Activated CD4-positive, alpha-beta T cell treated with anti-CD3 and anti-CD28 coated beads, Interleukin-2, Interleukin-6, amounts not matched to agents 100 ng/mL and 50 ng/mL, durations not matched to agents 16 hours and 8 hours (primary cell): ENCODE measurements at regions not wholly inside any gene's neighbourhood (a gene's known extent, or its start where the extent isn't known, plus 50 kb on each side); places are given as distances from the start of the nearest gene placed in this dataset.

Experiments
- DNase-seq: peaks from one replicate; pipeline ENCODE4 v3.0.0-alpha.2; 2020

DNA sequence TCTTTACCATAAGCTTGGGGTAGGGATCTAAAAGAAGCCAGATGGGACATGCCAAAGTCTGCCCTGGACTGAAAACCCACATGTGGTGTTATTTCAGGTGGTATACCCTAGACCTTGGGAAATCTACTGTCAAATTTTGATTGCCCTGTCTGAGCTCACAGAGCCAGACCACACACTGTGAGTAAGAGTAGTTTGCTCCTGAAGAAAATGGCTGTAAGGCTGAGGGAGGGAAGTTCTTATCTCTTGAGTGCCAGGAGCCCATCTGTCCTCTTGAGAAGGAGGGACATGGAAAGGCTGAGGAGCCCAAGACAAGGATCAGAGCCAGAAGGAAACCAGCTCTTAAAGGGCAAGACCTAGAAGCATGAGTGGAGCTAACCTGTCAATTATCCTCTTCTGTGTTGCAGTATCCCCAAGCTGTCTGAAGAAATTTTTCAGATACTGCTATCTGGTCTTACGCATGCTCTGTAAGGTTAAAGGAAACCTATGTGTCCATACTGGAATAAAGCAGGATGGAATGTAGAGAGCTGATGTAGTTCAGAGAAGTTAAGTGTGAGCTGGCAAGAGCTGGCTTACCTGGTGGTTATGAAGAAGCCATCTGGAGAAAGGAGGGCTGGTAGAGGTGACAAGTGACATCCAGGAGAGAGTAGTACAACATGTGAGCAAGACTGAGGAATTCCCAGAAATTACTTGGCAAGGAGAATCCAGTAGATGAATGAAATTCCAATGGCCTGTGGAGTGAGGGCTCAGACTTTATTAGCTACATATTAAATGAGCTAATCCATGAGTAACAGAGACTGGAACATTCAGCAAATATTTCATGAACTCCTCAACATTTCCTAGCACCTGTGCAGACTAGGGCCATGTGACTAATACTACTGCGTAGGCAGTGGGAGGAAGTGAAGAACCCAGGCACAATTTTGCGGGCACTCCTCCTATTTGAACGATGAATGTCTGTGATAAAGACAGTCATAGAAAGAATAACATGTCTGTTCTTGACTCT, 389.1 kb upstream of the KIF2A start:
- no peak for DNase-seq

DNA sequence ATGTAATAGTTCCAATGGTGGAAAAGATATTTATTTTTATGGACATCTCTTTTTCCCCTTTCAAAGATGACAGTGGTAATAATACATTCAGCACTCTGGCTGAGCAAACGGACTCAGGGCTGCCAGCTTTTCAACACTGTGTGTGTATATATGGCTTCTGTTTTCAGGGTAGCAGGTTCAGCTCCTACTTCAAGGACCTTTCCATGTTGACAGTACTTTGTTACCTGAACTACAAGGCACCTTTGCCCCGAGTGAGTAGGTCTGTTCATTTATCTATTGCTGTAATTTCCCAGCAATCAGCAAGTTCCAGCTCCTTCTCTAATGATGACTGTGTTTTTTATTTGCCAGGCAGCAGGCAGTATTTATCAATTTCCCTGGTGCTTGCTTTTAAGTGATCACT, 387.4 kb upstream of the KIF2A start:
- no peak for DNase-seq

DNA sequence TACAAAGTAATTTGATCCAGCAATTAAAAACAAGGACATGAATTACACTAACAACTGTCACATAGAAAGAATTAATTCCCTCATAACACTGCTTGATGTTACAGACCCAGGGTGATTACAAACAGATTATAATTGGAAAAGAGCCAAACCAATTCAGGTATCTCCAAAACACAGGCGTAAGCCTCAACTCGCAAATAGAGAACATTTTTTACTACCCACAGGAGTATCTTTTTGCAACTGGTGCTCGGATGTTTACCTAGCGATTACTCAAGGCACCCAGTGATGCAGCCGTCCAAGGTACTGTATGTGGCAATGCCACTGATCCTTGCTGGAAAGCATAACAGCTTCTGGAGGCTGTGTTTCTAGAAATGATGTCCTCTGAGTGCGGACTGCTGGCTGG, 386.1 kb upstream of the KIF2A start:
- DNase-seq = no peak

DNA sequence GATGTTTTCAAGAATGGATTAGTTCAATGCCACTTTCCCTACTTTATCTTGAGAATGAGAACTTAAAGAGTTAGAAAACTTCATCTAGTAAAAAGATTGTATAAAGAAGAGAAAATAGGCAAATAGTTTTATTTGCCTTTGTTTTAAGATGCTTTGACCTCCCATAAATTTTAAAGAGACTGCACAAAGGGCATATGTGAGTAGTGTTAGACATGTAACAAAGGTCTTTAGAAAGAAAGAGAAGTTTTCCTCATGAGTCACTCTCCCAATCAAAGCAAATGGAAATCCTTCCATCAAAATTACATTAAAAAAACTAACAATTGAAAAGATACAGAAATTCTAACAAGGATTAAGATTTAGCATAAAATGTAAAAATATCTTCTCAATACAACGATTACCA, 381.8 kb upstream of the KIF2A start:
- DNase-seq = no peak

DNA sequence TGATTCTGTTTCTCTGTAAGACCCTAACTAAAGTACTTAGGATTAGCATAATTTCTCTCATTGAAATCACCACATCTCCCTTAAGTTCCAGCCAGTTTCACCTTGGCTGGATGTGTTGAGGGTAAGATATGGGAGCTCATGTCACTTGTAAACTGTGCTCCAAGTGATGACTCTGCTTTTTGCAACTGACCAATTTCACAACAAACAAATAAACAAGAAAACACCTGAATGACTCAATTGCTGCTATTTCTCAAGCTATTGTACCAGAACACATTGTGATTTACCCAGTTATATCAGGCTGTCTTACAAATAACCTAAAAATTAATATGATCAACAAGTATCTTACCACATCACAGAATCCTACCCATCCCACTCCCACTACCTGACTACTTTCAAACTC, 379.1 kb upstream of the KIF2A start:
- DNase-seq = no peak

DNA sequence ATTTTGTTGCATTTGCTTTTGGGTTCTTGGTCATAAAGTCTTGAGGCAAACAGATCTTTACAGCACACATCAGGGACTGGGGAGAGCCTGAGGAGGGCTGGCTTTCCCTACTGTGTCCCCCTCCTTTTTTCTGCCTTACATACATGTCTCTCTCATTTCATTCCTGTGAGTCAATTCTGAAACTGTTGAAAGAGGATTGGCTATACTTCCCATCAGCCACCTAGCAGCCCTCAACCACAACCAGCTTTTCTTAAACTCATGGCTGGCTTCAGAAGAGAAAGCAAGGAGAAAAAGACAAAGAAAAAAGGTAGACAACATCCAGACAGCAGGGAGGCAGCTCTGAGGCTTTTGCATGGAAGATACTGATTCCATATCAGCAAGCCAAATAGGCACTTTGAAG, 374.8 kb upstream of the KIF2A start:
- peak; percentile 3 for DNase-seq

DNA sequence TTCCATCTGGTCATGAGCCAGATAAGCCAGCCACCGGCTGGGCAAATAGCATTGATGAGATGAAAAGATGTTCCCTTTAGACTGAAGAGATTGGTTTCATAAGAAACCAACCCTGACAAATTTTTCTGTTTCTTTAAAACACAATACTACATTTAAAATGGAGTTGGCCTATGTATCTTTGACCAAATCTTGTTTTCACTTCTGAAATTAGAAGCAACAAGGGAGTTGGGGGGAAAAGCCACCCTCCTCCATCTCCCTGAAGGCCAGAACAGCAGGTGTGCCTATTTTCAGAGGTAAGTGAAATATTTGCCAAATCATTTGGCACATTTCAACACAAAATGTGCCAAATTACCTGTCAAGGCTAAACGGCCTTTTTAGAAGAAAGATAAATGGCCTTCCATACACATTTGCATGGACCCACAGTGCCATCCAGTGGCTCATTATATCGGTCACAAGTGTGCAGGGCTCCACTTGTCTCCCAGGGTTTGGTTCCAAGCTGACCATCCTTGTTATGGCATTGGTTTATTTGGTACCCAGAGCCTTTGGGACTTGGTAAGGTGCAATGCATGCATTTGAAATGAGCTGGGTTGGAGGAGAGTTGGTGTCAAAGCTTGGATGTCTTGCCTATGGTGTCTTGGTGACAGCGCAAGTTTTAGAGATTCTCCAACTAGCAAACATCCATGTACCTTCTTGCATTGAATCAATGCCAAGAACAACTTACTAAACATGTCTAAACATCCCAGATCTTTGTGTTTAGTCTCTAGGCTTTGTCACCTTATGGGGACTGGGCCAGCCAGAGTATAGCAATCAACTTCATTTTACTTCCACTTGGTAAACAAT, 372.0 kb upstream of the KIF2A start:
- peak; percentile 37 for DNase-seq

DNA sequence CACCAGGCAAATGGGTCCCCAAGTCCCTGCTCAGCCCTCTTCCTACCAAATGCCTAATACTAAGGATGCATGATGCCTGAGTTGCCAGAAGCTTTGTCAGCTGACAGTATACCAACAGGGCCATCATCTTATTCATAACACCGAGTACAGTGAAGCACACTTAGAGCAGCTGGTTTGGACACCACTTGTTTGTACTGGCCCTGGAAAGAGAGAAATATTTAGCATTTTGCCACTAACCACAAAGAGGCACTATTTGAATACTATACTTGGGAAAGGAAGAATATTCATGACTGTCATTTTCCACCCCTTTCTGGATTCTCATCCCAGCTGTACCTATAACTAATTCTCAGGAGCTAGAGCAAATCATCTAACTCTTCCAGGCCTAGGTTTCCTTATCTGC, 364.4 kb upstream of the KIF2A start:
- no peak for DNase-seq

DNA sequence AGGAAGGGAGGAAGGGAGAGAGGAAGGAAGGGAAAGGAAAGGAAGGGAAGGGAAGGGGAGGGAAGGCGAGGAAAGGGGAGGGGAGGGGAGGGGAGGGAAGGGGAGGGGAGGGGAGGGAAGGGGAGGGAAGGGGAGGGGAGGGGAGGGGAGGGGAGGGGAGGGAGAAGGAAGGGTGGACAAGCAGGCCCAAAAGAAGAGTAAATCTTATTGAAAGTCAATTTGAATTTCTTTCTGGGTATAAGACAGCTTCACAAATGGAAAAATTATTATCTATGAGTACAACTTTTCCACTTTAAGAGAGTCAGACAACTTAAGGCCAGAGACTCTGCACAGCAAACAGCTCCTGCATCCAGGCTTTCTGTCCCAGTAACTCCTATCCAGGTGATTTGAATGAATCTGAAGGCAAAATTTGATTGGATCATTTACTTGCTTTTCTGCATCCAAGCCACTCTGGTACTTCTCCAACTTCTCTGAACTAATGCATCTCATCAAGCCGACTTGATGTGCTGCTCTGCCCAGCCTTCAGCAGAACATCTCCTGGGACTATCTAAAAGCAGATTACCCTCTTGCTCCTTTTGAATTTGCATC, 363.4 kb upstream of the KIF2A start:
- DNase-seq = no peak

DNA sequence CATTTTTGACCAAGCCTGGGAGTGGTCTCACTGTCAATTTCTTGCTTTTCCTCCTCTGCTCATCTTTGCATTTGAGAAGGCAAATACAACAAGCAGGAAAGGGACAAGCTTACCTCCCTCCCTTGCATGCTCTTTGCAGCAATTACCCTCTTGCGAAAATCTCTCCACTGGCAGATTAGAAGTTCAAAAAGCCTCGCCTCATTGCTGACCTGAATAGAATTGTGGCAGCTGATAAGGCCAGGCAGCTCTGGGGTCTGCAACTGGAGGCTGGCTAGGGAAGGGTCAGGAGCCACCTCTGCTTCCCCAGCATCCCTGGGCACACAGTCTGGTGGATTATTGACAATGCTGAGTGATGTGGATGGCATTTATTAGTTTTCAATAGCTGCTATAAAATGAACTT, 362.3 kb upstream of the KIF2A start:
- no peak for DNase-seq

DNA sequence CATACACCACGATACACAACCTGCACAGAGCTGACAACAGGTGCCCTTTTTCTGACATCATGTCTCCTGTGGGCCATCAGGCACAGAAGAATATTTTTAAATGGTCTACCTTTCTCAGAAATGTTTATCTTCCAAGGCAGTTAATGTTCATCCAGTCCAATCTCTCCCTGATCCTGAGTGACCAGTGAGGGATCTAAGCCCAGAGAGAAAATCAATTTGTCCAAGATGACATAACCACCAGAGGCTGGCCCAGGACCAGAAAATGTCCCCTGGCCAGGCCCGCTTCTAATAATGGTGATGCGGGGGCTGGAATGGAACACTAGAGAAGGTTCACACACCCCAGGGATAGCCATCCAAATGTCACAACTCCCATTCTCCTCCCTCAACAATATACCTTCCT, 357.9 kb upstream of the KIF2A start:
- DNase-seq = no peak

DNA sequence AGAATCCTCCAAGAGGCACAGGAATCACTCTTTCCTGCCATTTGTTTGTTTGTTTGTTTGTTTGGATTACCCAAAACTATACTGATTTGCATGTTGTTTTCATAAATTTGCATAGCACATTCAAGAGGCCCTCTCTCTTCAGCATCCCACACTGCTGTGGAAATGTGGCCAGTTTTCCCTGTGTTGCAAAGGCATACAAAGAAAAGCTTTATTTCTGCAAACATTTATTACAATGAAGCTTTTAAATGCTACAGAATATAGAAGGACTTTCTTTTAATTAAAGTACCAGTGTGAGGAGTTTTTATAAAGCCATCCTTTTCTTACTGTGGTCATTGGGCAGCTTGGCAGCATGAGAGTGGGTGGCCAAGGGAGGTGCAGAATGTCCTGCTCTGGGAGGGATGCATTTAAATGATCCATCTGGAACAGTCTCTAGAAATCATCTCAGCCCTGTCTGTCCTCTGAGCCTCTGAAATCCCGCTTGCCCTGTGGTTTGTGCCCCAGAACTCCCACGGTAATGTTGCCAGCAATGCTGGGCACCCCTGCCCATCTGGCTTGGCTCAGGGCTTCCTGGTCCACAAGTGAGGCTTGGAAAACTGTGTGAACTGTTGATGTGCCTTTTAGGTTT, 356.8 kb upstream of the KIF2A start:
- DNase-seq = no peak

DNA sequence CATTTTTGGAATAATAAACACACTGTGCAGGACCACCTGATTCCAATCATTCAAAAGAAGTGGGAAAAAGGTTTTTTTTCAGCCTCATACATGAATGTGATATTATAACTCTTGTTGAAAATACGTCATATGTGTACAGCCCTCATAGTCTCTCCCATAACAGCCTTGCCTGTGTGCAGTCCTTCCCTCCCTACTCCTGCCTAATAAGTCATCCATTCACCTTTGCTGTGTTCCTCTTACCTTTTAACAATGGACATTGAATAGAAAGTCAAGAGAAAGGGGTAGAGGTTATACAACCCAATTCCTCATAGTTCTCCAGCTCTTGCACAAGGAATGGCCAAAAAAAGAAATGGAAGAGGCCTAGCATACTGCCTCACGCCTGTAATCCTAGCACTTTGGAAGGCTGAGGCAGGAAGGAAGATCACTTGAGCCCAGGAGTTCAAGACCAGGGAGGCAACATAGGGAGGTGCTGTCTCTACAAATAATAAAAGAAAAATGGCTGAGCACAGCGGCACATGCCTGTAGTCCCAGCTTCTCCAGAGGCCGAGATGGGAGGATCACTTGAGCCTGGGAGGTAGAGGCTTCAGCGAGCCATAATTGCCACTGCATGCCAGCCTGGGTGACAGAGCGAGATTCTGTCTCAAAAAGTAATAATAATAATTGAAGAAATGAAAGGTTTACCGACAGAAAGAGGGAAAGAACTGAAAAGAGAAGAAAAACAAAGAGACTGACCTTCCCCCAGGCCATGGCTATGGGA, 356.1 kb upstream of the KIF2A start:
- DNase-seq = no peak

DNA sequence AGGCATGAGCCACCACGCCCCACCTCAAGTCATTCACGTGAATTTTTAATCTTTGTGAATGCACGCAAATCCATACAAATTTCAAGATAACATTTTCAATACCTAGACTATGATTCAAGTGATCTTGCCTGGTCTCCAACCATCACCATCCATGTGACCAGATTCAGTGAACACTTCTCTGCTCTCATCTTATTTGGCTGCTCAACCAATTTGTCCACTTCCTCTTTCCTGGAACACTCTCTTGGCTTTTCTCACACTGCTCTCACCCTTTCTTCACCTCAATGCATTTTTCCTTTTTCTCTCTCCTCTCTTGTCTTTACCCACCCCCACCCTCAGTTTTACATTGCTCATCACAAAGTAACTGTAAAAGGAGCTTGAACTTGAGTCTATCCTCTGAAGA, 354.7 kb upstream of the KIF2A start:
- no peak for DNase-seq

DNA sequence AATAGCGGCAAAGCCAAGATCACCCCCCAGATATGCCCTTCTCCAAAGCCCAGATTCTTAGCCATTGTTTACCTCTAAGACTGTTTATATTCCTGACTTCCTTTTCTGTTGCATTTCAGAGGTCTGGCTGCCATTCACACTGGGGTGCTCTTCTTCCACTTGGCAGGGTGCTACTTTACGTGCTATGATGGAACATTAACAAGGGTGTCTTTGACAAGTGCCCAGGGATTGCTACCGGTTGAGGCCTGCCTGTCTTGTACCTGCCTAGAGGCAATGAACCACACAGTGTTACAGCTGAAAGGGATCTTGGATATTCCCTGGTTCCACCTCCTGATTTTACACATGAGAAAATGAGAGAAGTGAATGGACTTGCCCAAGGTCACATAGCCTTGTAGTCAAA, 352.1 kb upstream of the KIF2A start:
- no peak for DNase-seq

DNA sequence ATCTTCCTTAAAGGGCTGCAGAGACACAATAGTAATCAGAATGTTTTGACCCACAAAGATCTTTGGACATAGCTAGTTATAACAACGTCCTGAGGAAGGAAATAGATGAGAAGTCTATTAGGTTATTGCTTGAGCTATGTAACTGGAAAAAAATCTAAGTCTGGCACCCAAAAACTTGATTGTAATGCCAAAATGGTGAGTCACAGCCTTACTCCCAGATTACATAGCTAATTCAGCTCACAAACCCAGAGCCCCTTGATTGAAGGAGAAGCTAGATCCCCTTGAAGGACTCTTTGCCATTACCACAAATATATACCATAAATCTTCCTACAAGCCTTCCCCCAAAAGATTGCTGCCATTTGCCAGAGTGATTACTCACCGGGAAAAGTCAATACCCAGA, 341.8 kb upstream of the KIF2A start:
- no peak for DNase-seq

DNA sequence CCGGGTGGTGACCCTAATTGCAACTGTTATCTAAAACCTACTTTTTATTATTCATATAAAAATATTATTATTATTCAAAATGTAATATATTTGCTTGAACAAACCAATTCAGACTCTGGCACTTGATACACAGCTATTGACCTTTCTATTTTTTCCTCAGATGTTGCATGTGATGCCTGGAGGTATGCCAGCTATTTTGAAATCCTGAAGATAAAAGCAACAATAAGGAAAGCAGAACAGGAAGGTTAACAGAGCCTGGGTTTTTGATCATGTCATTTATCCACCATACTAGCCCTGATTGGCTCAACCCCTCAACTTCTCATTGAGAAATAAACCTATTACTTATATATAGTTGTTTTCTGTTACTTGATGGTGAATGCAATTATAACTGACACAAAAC, 340.9 kb upstream of the KIF2A start:
- DNase-seq = no peak

DNA sequence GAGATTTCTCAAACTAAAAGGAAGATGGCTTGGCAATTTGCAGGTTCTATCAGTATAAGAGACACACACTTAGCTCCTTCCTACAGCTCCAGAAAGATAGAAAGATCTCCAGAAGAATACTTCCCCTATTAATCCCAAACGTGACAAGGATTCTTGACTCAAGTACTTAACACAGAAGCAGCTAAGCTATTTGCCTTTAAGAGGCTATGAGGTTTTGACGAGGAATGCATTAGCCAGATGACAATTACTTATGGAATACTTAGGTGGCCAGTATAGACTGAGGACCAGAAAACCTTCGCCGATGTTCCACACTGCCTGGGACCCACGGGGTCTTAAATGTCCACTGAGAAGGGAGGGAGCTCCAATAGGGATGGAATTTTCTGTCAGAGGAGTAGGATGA, 340.5 kb upstream of the KIF2A start:
- DNase-seq = no peak

DNA sequence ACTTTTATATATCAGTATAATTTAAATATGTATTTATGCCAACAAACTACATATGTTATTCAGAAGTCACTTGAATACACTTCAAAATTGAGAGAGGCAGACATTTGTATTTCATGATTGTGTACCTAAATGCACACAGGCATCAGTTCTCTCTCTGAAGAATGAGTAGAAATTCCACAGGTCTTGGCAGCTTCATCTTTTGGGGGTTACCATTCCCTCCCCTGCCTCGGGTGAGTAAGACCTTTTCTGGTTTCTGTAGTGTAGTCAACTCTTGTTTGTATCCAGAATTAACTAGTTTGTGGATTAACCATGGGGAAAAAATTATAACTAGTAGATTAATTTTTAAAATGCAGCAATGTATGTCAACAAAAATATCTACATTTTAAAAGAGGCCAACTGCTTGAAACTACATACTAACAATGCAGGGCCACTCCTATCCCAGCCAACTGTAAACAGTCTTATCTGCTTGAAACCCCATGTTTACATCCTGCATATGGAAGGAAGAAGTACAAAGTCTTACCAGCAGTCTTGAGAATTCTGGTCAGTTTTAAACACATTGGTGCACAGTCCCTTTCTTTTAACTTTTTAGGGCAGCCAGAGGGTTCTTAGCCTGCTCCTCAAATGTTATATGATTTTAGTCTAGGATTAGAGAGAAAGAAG, 339.6 kb upstream of the KIF2A start:
- DNase-seq = no peak

DNA sequence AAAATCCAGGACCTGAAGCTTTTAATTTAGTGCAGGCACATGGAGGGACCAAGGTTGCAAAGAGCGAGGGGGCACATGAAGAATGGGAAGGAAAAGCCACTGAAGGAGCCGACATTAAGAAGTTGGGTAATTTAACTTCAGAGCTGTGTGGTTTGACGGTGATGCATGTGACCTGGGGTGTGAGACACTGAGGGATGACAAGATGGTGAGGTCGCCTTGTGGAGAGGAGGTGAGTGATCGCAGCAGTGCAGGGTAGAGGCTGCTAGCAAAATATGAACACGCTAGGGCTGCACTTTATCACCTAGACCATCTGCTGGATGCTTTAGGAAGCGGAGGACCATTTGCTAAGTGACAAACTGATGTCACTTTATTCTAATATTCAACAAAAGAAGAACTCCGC, 339.0 kb upstream of the KIF2A start:
- DNase-seq = no peak

DNA sequence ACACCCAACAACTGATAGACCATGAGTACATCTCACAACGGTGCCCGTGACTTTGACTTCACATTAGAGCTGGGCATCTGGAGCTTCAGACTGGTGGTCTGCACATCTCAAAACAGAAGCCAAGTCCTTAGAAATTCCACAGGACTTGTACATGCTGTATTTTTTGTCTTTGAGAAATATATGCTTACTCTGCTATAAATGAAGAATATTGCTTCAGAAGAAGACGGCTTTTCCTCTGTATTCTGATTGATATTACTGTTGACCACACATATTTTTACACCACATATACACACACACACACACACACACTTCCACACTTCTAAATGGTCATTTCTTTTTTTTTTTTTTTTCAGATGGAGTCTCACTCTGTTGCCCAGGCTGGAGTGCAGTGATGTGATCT, 338.3 kb upstream of the KIF2A start:
- no peak for DNase-seq

DNA sequence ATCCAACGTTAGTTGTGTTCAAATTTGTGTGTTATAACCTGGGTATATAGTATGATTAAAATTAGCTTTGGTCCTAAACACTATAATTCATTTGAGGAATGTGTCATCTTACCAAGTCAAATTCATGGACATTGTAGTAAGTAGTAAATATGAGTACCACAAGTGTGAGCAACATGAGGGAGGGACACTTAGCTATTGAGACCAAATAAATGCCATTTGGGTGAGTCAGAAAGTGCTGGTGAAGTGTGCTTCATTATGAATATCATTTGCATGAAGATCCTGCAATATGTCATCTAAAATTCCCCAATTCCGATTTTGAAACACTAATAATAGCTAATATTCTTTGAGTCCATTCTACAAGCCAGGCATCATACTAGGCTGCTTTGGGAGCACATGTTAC, 336.7 kb upstream of the KIF2A start:
- DNase-seq = no peak
